RWPE1 (cell line): ENCODE measurements at regions not wholly inside any gene's neighbourhood (a gene's known extent, or its start where the extent isn't known, plus 50 kb on each side); places are given as distances from the start of the nearest gene placed in this dataset.

Source experiments
- CTCF ChIA-PET: fragments of 350-600 bp; sonication (Branson Sonifier 250); formaldehyde crosslinking; extraction: SDS; loops from one replicate; lab custom pipeline; 2021; lab: Yijun Ruan, JAX
- POLR2A ChIA-PET: fragments of 400-600 bp; formaldehyde crosslinking; extraction: SDS; loops from one replicate; lab custom pipeline; 2020; ENCODE audit warnings: antibody characterized with exemption; ENCODE audit not compliant: low non-redundant PET; lab: Yijun Ruan, JAX
- DNase-seq: peaks from one replicate; pipeline ENCODE4 v3.0.0; 2012; ENCODE audit warnings: low spot score
- H3K27ac ChIP-seq: fragments of 450-650 bp; 2 replicates; pipeline ENCODE4 v1.5.1; 2017
- CTCF ChIP-seq: fragments of 450-650 bp; conservative IDR thresholded peaks from 2 replicates; pipeline ENCODE4 v1.5.1; 2017; ENCODE audit warnings: low read depth, mild to moderate bottlenecking

- ChIA-PET POLR2A (no interaction called here), CTCF (no interaction called here)
- no peak for DNase-seq
- no peak for TF ChIP-seq CTCF
- H3K27ac ChIP-seq: no peak overlapping the region
These were observed 66.7 kb upstream of the EZH2 start for GRCh38 chr7:148950806-148951205.

GRCh38 chr7:148944935-148945934, 61.1 kb upstream of the EZH2 start:
- no peak overlapping the region; the same call in 1 of the 2 replicates for H3K27ac ChIP-seq
- TF ChIP-seq CTCF: no peak
- POLR2A ChIA-PET: no interaction called here
- CTCF ChIA-PET: no interaction called here
- no peak for DNase-seq

GRCh38 chr7:148941598-148942275, 57.6 kb upstream of the EZH2 start:
- peak overlapping the region; percentile 72 for H3K27ac ChIP-seq
- peak; percentile 53 for DNase-seq
- peak; percentile 51 for TF ChIP-seq CTCF
- ChIA-PET CTCF (interaction anchor here (0.6 to 1.1 kb wide), 6 partner anchors 21 to 437 kb away, joined by 3 to 5 read pairs (median 4); no protein-coding TSS in a partner anchor), POLR2A (no interaction called here)

GRCh38 chr7:148940702-148941597, 56.9 kb upstream of the EZH2 start:
- ChIA-PET POLR2A (interaction anchor here (0.5 kb wide), 1 partner anchor 30 kb away, joined by 4 read pairs; no protein-coding TSS in a partner anchor), CTCF (interaction anchor here (0.6 to 0.7 kb wide), 3 partner anchors 22 to 437 kb away, joined by 3 to 5 read pairs (median 3); no protein-coding TSS in a partner anchor)
- no peak for TF ChIP-seq CTCF
- DNase-seq: peak; percentile 65
- H3K27ac ChIP-seq: peak overlapping the region; percentile 88

- no peak for TF ChIP-seq CTCF
- POLR2A ChIA-PET: no interaction called here
- CTCF ChIA-PET: no interaction called here
- no peak for DNase-seq
- no peak overlapping the region for H3K27ac ChIP-seq
These were observed 55.2 kb upstream of the EZH2 start for GRCh38 chr7:148939128-148939755.
